ENCODE measurements at regions not wholly inside any gene's neighbourhood (a gene's known extent, or its start where the extent isn't known, plus 50 kb on each side); places are given as distances from the start of the nearest gene placed in this dataset.

GRCh38 chr7:45500257-45500656 lies 73.9 kb upstream of the ADCY1 start:
- no peaks in the 10 kb centered on the region for H3K9me2 ChIP-seq (replicated peaks; ENCODE audit: low read depth, low read length)
- H3K27me3 ChIP-seq (ENCODE audit: insufficient read depth, low read length, poor library complexity, severe bottlenecking) = no peaks in the 10 kb centered on the region
- no peaks in the 10 kb centered on the region for H3K79me2 ChIP-seq (ENCODE audit: insufficient read depth, low read length)
- no peaks in the 10 kb centered on the region for H4K20me1 ChIP-seq (ENCODE audit: insufficient read depth, low read length, poor library complexity, severe bottlenecking)
- H3K4me2 ChIP-seq (ENCODE audit: low read depth, low read length, poor library complexity, severe bottlenecking) = no peak overlapping the region
- H3K9ac ChIP-seq (ENCODE audit: low read depth, low read length, poor library complexity, severe bottlenecking) = no peak overlapping the region
- H3F3A ChIP-seq (ENCODE audit: low read depth) = no peaks in the 10 kb centered on the region
- no peak overlapping the region for H3K4me3 ChIP-seq (ENCODE audit: low read length, poor library complexity, severe bottlenecking)
- H3K36me3 ChIP-seq (ENCODE audit: insufficient read depth, low read length) = no peaks in the 10 kb centered on the region
- H2AFZ ChIP-seq (ENCODE audit: low read length) = no peak overlapping the region
- H3K4me1 ChIP-seq (ENCODE audit: insufficient read depth, low read length, poor library complexity, severe bottlenecking) = no peaks in the 10 kb centered on the region
- peaks cover 4% of the 10 kb centered on the region; the same call in 1 of the 2 replicates for H3K9me3 ChIP-seq (ENCODE audit: insufficient read depth, low read depth, low read length)
- TF ChIP-seq, protein P1, sequence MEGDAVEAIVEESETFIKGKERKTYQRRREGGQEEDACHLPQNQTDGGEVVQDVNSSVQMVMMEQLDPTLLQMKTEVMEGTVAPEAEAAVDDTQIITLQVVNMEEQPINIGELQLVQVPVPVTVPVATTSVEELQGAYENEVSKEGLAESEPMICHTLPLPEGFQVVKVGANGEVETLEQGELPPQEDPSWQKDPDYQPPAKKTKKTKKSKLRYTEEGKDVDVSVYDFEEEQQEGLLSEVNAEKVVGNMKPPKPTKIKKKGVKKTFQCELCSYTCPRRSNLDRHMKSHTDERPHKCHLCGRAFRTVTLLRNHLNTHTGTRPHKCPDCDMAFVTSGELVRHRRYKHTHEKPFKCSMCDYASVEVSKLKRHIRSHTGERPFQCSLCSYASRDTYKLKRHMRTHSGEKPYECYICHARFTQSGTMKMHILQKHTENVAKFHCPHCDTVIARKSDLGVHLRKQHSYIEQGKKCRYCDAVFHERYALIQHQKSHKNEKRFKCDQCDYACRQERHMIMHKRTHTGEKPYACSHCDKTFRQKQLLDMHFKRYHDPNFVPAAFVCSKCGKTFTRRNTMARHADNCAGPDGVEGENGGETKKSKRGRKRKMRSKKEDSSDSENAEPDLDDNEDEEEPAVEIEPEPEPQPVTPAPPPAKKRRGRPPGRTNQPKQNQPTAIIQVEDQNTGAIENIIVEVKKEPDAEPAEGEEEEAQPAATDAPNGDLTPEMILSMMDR (conservative IDR thresholded peaks at IDR 0.05; ENCODE audit: low read length) = no peak
- TF ChIP-seq EZH2phosphoT487 (IDR thresholded peaks at IDR 0.05; ENCODE audit: borderline replicate concordance) = no peak

- Histone ChIP-seq H2AFZ (ENCODE audit: low read length) (no peak overlapping the region), H3K4me2 (ENCODE audit: low read depth, low read length, poor library complexity, severe bottlenecking) (no peak overlapping the region), H3K9ac (ENCODE audit: low read depth, low read length, poor library complexity, severe bottlenecking) (no peak overlapping the region), H3K27me3 (ENCODE audit: insufficient read depth, low read length, poor library complexity, severe bottlenecking) (no peaks in the 10 kb centered on the region), H4K20me1 (ENCODE audit: insufficient read depth, low read length, poor library complexity, severe bottlenecking) (no peaks in the 10 kb centered on the region), H3K4me3 (ENCODE audit: low read length, poor library complexity, severe bottlenecking) (no peak overlapping the region), H3K9me2 (replicated peaks; ENCODE audit: low read depth, low read length) (no peaks in the 10 kb centered on the region), H3K4me1 (ENCODE audit: insufficient read depth, low read length, poor library complexity, severe bottlenecking) (no peaks in the 10 kb centered on the region), H3K36me3 (ENCODE audit: insufficient read depth, low read length) (no peaks in the 10 kb centered on the region), H3K79me2 (ENCODE audit: insufficient read depth, low read length) (no peaks in the 10 kb centered on the region), H3F3A (ENCODE audit: low read depth) (no peaks in the 10 kb centered on the region), H3K9me3 (ENCODE audit: insufficient read depth, low read depth, low read length) (peaks cover 10% of the 10 kb centered on the region; the same call in 1 of the 2 replicates)
- TF ChIP-seq, protein P1 (conservative IDR thresholded peaks at IDR 0.05; ENCODE audit: low read length) = no peak
- no peak for TF ChIP-seq EZH2phosphoT487 (IDR thresholded peaks at IDR 0.05; ENCODE audit: borderline replicate concordance)
Observed at GRCh38 chr7:45501791-45502190, 72.4 kb upstream of the ADCY1 start.

- H3K4me3 ChIP-seq (ENCODE audit: low read length, poor library complexity, severe bottlenecking) = no peak overlapping the region
- no peak overlapping the region for H2AFZ ChIP-seq (ENCODE audit: low read length)
- H3K36me3 ChIP-seq (ENCODE audit: insufficient read depth, low read length) = no peaks in the 10 kb centered on the region
- H3K9ac ChIP-seq (ENCODE audit: low read depth, low read length, poor library complexity, severe bottlenecking) = no peak overlapping the region
- H3K9me2 ChIP-seq (replicated peaks; ENCODE audit: low read depth, low read length) = no peaks in the 10 kb centered on the region
- TF ChIP-seq EZH2phosphoT487 (IDR thresholded peaks at IDR 0.05; ENCODE audit: borderline replicate concordance) = no peak
- TF ChIP-seq, protein P1 (conservative IDR thresholded peaks at IDR 0.05; ENCODE audit: low read length) = no peak
- no peaks in the 10 kb centered on the region for H3K27me3 ChIP-seq (ENCODE audit: insufficient read depth, low read length, poor library complexity, severe bottlenecking)
- H3K79me2 ChIP-seq (ENCODE audit: insufficient read depth, low read length) = no peaks in the 10 kb centered on the region
- H4K20me1 ChIP-seq (ENCODE audit: insufficient read depth, low read length, poor library complexity, severe bottlenecking) = no peaks in the 10 kb centered on the region
- no peaks in the 10 kb centered on the region for H3F3A ChIP-seq (ENCODE audit: low read depth)
- H3K4me2 ChIP-seq (ENCODE audit: low read depth, low read length, poor library complexity, severe bottlenecking) = no peak overlapping the region
- H3K4me1 ChIP-seq (ENCODE audit: insufficient read depth, low read length, poor library complexity, severe bottlenecking) = no peaks in the 10 kb centered on the region
- peaks cover 17% of the 10 kb centered on the region; the same call in 1 of the 2 replicates for H3K9me3 ChIP-seq (ENCODE audit: insufficient read depth, low read depth, low read length)
Observed at GRCh38 chr7:45506059-45506458, 68.1 kb upstream of the ADCY1 start.
